LoVo (cell line): ENCODE measurements at regions not wholly inside any gene's neighbourhood (a gene's known extent, or its start where the extent isn't known, plus 50 kb on each side); places are given as distances from the start of the nearest gene placed in this dataset.

ENCODE experiments used
- DNase-seq: peaks from one replicate; pipeline ENCODE4 v3.0.0-alpha.2; 2016; ENCODE audit warnings: low spot score

GRCh38 chr2:14572633-14573032, 59.9 kb upstream of the LRATD1 start:
- peak; percentile 25 for DNase-seq

GRCh38 chr2:14577843-14578242, 54.7 kb upstream of the LRATD1 start:
- no peak for DNase-seq
